Activated CD4-positive, alpha-beta memory T cell treated with anti-CD3 and anti-CD28 coated beads, Interleukin-2, amount 10 ng/mL, durations not matched to agents 7 days and 5 days (primary cell): ENCODE measurements at regions not wholly inside any gene's neighbourhood (a gene's known extent, or its start where the extent isn't known, plus 50 kb on each side); places are given as distances from the start of the nearest gene placed in this dataset.

Experiments
- CTCF ChIA-PET: fragments of 350-600 bp; sonication (Branson Sonifier 250); formaldehyde crosslinking; loops from one replicate; lab custom pipeline; 2021; ENCODE audit warnings: antibody characterized with exemption, inconsistent platforms; lab: Charles Lee
- POLR2A ChIA-PET: fragments of 350-600 bp; sonication (Branson Sonifier 250); formaldehyde crosslinking; loops from one replicate; lab custom pipeline; 2021; ENCODE audit warnings: antibody characterized with exemption; lab: Charles Lee
- DNase-seq: peaks from one replicate; pipeline ENCODE4 v3.0.0-alpha.2; 2020
- H3K27ac Mint-ChIP-seq: one replicate; pipeline ENCODE4 v1.8.0; 2021; ENCODE audit warnings: mild to moderate bottlenecking, mixed read lengths
- H3K27me3 Mint-ChIP-seq: one replicate; pipeline ENCODE4 v1.8.0; 2021; ENCODE audit warnings: mixed read lengths
- H3K36me3 Mint-ChIP-seq: one replicate; pipeline ENCODE4 v1.8.0; 2021; ENCODE audit warnings: low read depth, mixed read lengths
- H3K4me1 Mint-ChIP-seq: one replicate; pipeline ENCODE4 v1.8.0; 2021; ENCODE audit warnings: mixed read lengths
- H3K4me3 Mint-ChIP-seq: one replicate; pipeline ENCODE4 v1.8.0; 2021; ENCODE audit warnings: mild to moderate bottlenecking, mixed read lengths
- H3K9me3 Mint-ChIP-seq: one replicate; pipeline ENCODE4 v1.8.0; 2021; ENCODE audit warnings: mixed read lengths

GRCh38 chr20:23270382-23270911 lies 80.1 kb upstream of the NXT1 start:
- Mint-ChIP-seq H3K4me1 (no peaks in the 10 kb centered on the region), H3K27me3 (no peaks in the 10 kb centered on the region), H3K9me3 (peaks cover 10% of the 10 kb centered on the region), H3K36me3 (no peaks in the 10 kb centered on the region), H3K27ac (no peak overlapping the region), H3K4me3 (no peak overlapping the region)
- CTCF ChIA-PET: no interaction called here
- no peak for DNase-seq
- POLR2A ChIA-PET: no interaction called here

- Mint-ChIP-seq H3K4me3 (no peak overlapping the region), H3K36me3 (no peaks in the 10 kb centered on the region), H3K4me1 (no peaks in the 10 kb centered on the region), H3K27ac (no peak overlapping the region), H3K27me3 (no peaks in the 10 kb centered on the region), H3K9me3 (peaks cover 10% of the 10 kb centered on the region)
- ChIA-PET POLR2A (no interaction called here), CTCF (no interaction called here)
- DNase-seq: no peak
These were observed 80.6 kb upstream of the NXT1 start for GRCh38 chr20:23269954-23270353.

- Mint-ChIP-seq H3K36me3 (no peaks in the 10 kb centered on the region), H3K9me3 (peaks cover 10% of the 10 kb centered on the region), H3K4me1 (no peaks in the 10 kb centered on the region), H3K27ac (no peak overlapping the region), H3K27me3 (no peaks in the 10 kb centered on the region), H3K4me3 (no peak overlapping the region)
- no peak for DNase-seq
- CTCF ChIA-PET: no interaction called here
- POLR2A ChIA-PET: no interaction called here
These were observed 81.7 kb upstream of the NXT1 start for GRCh38 chr20:23268792-23269354.

GRCh38 chr20:23267909-23268308 lies 82.7 kb upstream of the NXT1 start:
- H3K27me3 Mint-ChIP-seq: no peaks in the 10 kb centered on the region
- H3K36me3 Mint-ChIP-seq: no peaks in the 10 kb centered on the region
- POLR2A ChIA-PET: no interaction called here
- no peak for DNase-seq
- peaks cover 17% of the 10 kb centered on the region for H3K9me3 Mint-ChIP-seq
- no peak overlapping the region for H3K27ac Mint-ChIP-seq
- H3K4me3 Mint-ChIP-seq: no peak overlapping the region
- CTCF ChIA-PET: no interaction called here
- no peaks in the 10 kb centered on the region for H3K4me1 Mint-ChIP-seq

GRCh38 chr20:23266530-23267398 lies 83.8 kb upstream of the NXT1 start:
- CTCF ChIA-PET: no interaction called here
- POLR2A ChIA-PET: no interaction called here
- no peaks in the 10 kb centered on the region for H3K4me1 Mint-ChIP-seq
- no peak overlapping the region for H3K4me3 Mint-ChIP-seq
- no peaks in the 10 kb centered on the region for H3K36me3 Mint-ChIP-seq
- no peak overlapping the region for H3K27ac Mint-ChIP-seq
- peaks cover 17% of the 10 kb centered on the region for H3K9me3 Mint-ChIP-seq
- DNase-seq: no peak
- H3K27me3 Mint-ChIP-seq: no peaks in the 10 kb centered on the region

- POLR2A ChIA-PET: no interaction called here
These were observed 85.4 kb upstream of the NXT1 start for GRCh38 chr20:23265226-23265625.

GRCh38 chr20:23264545-23264944 lies 86.0 kb upstream of the NXT1 start:
- Mint-ChIP-seq H3K36me3 (no peaks in the 10 kb centered on the region), H3K9me3 (peaks cover 17% of the 10 kb centered on the region), H3K27ac (no peak overlapping the region), H3K4me3 (no peak overlapping the region), H3K4me1 (no peaks in the 10 kb centered on the region), H3K27me3 (no peaks in the 10 kb centered on the region)
- ChIA-PET CTCF (no interaction called here), POLR2A (no interaction called here)
- no peak for DNase-seq

More at GRCh38 chr20:23265226-23265625, 85.4 kb upstream of the NXT1 start:
- Mint-ChIP-seq H3K4me1 (no peaks in the 10 kb centered on the region), H3K9me3 (peaks cover 17% of the 10 kb centered on the region), H3K27me3 (no peaks in the 10 kb centered on the region), H3K27ac (no peak overlapping the region), H3K36me3 (no peaks in the 10 kb centered on the region), H3K4me3 (no peak overlapping the region)
- CTCF ChIA-PET: no interaction called here
- DNase-seq: no peak

- H3K9me3 Mint-ChIP-seq: peaks cover 6% of the 10 kb centered on the region
- DNase-seq: no peak
- H3K27ac Mint-ChIP-seq: no peak overlapping the region
- peaks cover 1% of the 10 kb centered on the region for H3K27me3 Mint-ChIP-seq
- H3K4me3 Mint-ChIP-seq: no peak overlapping the region
- ChIA-PET POLR2A (no interaction called here), CTCF (no interaction called here)
- no peaks in the 10 kb centered on the region for H3K4me1 Mint-ChIP-seq
- no peaks in the 10 kb centered on the region for H3K36me3 Mint-ChIP-seq
These were observed 90.3 kb upstream of the NXT1 start for GRCh38 chr20:23260181-23260840.

- Mint-ChIP-seq H3K4me3 (no peak overlapping the region), H3K9me3 (peaks cover 6% of the 10 kb centered on the region), H3K27me3 (peaks cover 2% of the 10 kb centered on the region), H3K4me1 (no peaks in the 10 kb centered on the region), H3K36me3 (no peaks in the 10 kb centered on the region), H3K27ac (no peak overlapping the region)
- CTCF ChIA-PET: interaction anchor here (1.5 kb wide), 1 partner anchor 24 kb away, joined by 6 read pairs; no protein-coding TSS in a partner anchor
- no peak for DNase-seq
- POLR2A ChIA-PET: no interaction called here
These were observed 91.9 kb upstream of the NXT1 start for GRCh38 chr20:23258747-23259121.

- Mint-ChIP-seq H3K36me3 (no peaks in the 10 kb centered on the region), H3K9me3 (no peaks in the 10 kb centered on the region), H3K27me3 (peaks cover 2% of the 10 kb centered on the region), H3K4me1 (no peaks in the 10 kb centered on the region), H3K4me3 (no peak overlapping the region), H3K27ac (no peak overlapping the region)
- CTCF ChIA-PET: interaction anchor here (1.5 kb wide), 1 partner anchor 23 kb away, joined by 6 read pairs; no protein-coding TSS in a partner anchor
- POLR2A ChIA-PET: no interaction called here
- no peak for DNase-seq
These were observed 92.5 kb upstream of the NXT1 start for GRCh38 chr20:23257848-23258746.

- Mint-ChIP-seq H3K27ac (no peak overlapping the region), H3K4me3 (no peak overlapping the region), H3K9me3 (no peaks in the 10 kb centered on the region), H3K4me1 (no peaks in the 10 kb centered on the region), H3K36me3 (no peaks in the 10 kb centered on the region), H3K27me3 (peaks cover 2% of the 10 kb centered on the region)
- CTCF ChIA-PET: no interaction called here
- DNase-seq: no peak
- POLR2A ChIA-PET: no interaction called here
These were observed 93.4 kb upstream of the NXT1 start for GRCh38 chr20:23257106-23257761.

GRCh38 chr20:23255716-23256385 lies 94.7 kb upstream of the NXT1 start:
- Mint-ChIP-seq H3K4me3 (no peak overlapping the region), H3K27ac (no peak overlapping the region), H3K9me3 (no peaks in the 10 kb centered on the region), H3K4me1 (no peaks in the 10 kb centered on the region), H3K27me3 (peaks cover 3% of the 10 kb centered on the region), H3K36me3 (no peaks in the 10 kb centered on the region)
- POLR2A ChIA-PET: no interaction called here
- DNase-seq: no peak
- CTCF ChIA-PET: no interaction called here
